B cell (primary cell): ENCODE measurements at regions not wholly inside any gene's neighbourhood (a gene's known extent, or its start where the extent isn't known, plus 50 kb on each side); places are given as distances from the start of the nearest gene placed in this dataset.

Experiments used
- ATAC-seq: fragments of 200-7000 bp; cut with Tn5 transposase; one replicate; pipeline ENCODE4 v1.10.0; 2021; ENCODE audit warnings: low read depth, mild to moderate bottlenecking, moderate number of reproducible peaks, moderate library complexity
- CTCF ChIA-PET: fragments of 350-600 bp; sonication (Branson Sonifier 250); formaldehyde crosslinking; loops from one replicate; lab custom pipeline; 2021; ENCODE audit warnings: antibody characterized with exemption, inconsistent platforms; lab: Charles Lee
- POLR2A ChIA-PET: fragments of 350-600 bp; sonication (Branson Sonifier 250); formaldehyde crosslinking; loops from one replicate; lab custom pipeline; 2021; ENCODE audit warnings: antibody characterized with exemption; lab: Charles Lee
- DNase-seq: peaks from one replicate; pipeline ENCODE4 v3.0.0; 2013
- H2AFZ ChIP-seq: 2 replicates; pipeline ENCODE4 v1.6.1; 2012; ENCODE audit warnings: mild to moderate bottlenecking, low read depth, low read length; ENCODE audit not compliant: insufficient read depth, poor library complexity, severe bottlenecking
- H3K27ac ChIP-seq, 2 donors: 1 replicate in 1 of 2; 2 replicates in 1 of 2; pipeline ENCODE4 v1.5.1; 2012 to 2013; ENCODE audit warnings: low read length in 2 of 2, mild to moderate bottlenecking in 2 of 2, moderate library complexity in 1 of 2
- H3K27me3 ChIP-seq, 4 experiments: fragments of 200-600 bp in 1 of 4; sonication (generic) in 1 of 4; replicated peaks in 1 of 4; 1 replicate in 2 of 4; 2 replicates in 2 of 4; pipeline versions ENCODE4 v1.6.1 to v1.7.0; 2013 to 2016; ENCODE audit warnings: low read length in 3 of 4, mild to moderate bottlenecking in 2 of 4, mixed read lengths in 1 of 4, moderate library complexity in 1 of 4; ENCODE audit not compliant: insufficient read depth in 4 of 4, control insufficient read depth in 3 of 4; ENCODE audit errors: control extremely low read depth in 1 of 4
- H3K36me3 ChIP-seq, 2 experiments: replicated peaks in 1 of 2; 1 replicate in 1 of 2; 2 replicates in 1 of 2; pipeline versions ENCODE4 v1.6.1 to v1.7.1; 2013; ENCODE audit warnings: low read length in 1 of 2; ENCODE audit not compliant: insufficient read depth in 2 of 2, control insufficient read depth in 1 of 2; ENCODE audit errors: control extremely low read depth in 1 of 2, extremely low read depth in 1 of 2
- H3K4me1 ChIP-seq, 2 donors: fragments of 200-600 bp in 1 of 2; sonication (generic) in 1 of 2; 1 replicate in 1 of 2; 2 replicates in 1 of 2; pipeline versions ENCODE4 v1.5.1 to v1.6.1; 2013 to 2017; ENCODE audit warnings: low read length in 2 of 2; ENCODE audit not compliant: control insufficient read depth in 2 of 2, insufficient read depth in 2 of 2
- H3K4me2 ChIP-seq: replicated peaks from 2 replicates; pipeline ENCODE3; 2012; ENCODE audit warnings: mild to moderate bottlenecking, low read depth, low read length; ENCODE audit not compliant: poor library complexity, severe bottlenecking
- H3K4me3 ChIP-seq, 5 experiments: fragments of 200-600 bp in 1 of 5; sonication (generic) in 1 of 5; 1 replicate in 3 of 5; 2 replicates in 2 of 5; pipeline versions ENCODE4 v1.5.1 to v1.7.0; 2011 to 2016; ENCODE audit warnings: low read length in 4 of 5, mild to moderate bottlenecking in 4 of 5, low read depth in 2 of 5, control low read depth in 1 of 5, moderate library complexity in 1 of 5; ENCODE audit not compliant: insufficient read depth in 1 of 5; ENCODE audit errors: control extremely low read depth in 1 of 5, extremely low read depth in 1 of 5
- H3K79me2 ChIP-seq: fragments of 200-600 bp; sonication (generic); one replicate; pipeline ENCODE4 v1.6.0; 2016; ENCODE audit warnings: low read length; ENCODE audit not compliant: control insufficient read depth, insufficient read depth
- H3K9ac ChIP-seq: fragments of 200-600 bp; sonication (generic); 2 replicates; pipeline ENCODE4 v1.6.1; 2017; ENCODE audit warnings: mild to moderate bottlenecking, low read length, moderate library complexity
- H3K9me3 ChIP-seq, 3 donors: one replicate each; pipeline versions ENCODE4 v1.6.1 to v1.7.1; 2013; ENCODE audit warnings: low read length in 2 of 3; ENCODE audit not compliant: control insufficient read depth in 2 of 3, insufficient read depth in 1 of 3; ENCODE audit errors: control extremely low read depth in 1 of 3
- H4K20me1 ChIP-seq: 2 replicates; pipeline ENCODE4 v1.6.0; 2012; ENCODE audit warnings: mild to moderate bottlenecking, low read length; ENCODE audit not compliant: insufficient read depth, control insufficient read depth, poor library complexity, severe bottlenecking
- H3K27ac Mint-ChIP-seq: one replicate; pipeline ENCODE4 v1.8.0; 2021; ENCODE audit warnings: mixed read lengths
- H3K27me3 Mint-ChIP-seq: one replicate; pipeline ENCODE4 v1.8.0; 2021; ENCODE audit warnings: mixed read lengths
- H3K4me1 Mint-ChIP-seq: one replicate; pipeline ENCODE4 v1.8.0; 2021; ENCODE audit warnings: mixed read lengths
- H3K4me3 Mint-ChIP-seq: one replicate; pipeline ENCODE4 v1.8.0; 2021; ENCODE audit warnings: mixed read lengths
- H3K9me3 Mint-ChIP-seq: one replicate; pipeline ENCODE4 v1.8.0; 2022; ENCODE audit warnings: mixed read lengths; ENCODE audit not compliant: insufficient read depth
- CTCF ChIP-seq: fragments of 200-600 bp; IDR thresholded peaks from one replicate; pipeline ENCODE4 v1.8.0; 2022; ENCODE audit warnings: antibody characterized with exemption, mild to moderate bottlenecking
- EZH2 ChIP-seq: IDR thresholded peaks from 2 replicates; pipeline ENCODE4 v1.6.1; 2012; ENCODE audit warnings: borderline replicate concordance, low read depth, mild to moderate bottlenecking, moderate library complexity, low read length; ENCODE audit not compliant: insufficient read depth, poor library complexity, severe bottlenecking
- WGBS: methylation state at CpG from one replicate; pipeline ENCODE4 v1.1.5; 2013; ENCODE audit warnings: missing lambda C conversion rate; ENCODE audit not compliant: insufficient coverage; 5-methylcytosine and 5-hydroxymethylcytosine counted together
- intact Hi-C: fragments of 100-400 bp; cut with micrococcal nuclease; formaldehyde crosslinking; loops from one replicate; pipeline ENCODE4 v1.10.0; 2022

- Mint-ChIP-seq H3K27ac (no peak overlapping the region), H3K4me1 (no peaks in the 10 kb centered on the region), H3K9me3 (no peaks in the 10 kb centered on the region), H3K27me3 (peaks cover 3% of the 10 kb centered on the region), H3K4me3 (no peak overlapping the region)
- no CpG with 5 or more reads among the region's 2 CpGs for WGBS
- DNase-seq (no peak), ATAC-seq (no peak)
- Histone ChIP-seq H3K79me2 (no peaks in the 10 kb centered on the region), H3K9ac (no peak overlapping the region), H3K27me3 (no peaks in the 10 kb centered on the region), H3K9me3 (no peaks in the 10 kb centered on the region), H4K20me1 (no peaks in the 10 kb centered on the region), H3K27ac (no peak overlapping the region), H3K36me3 (no peaks in the 10 kb centered on the region), H3K4me1 (no peaks in the 10 kb centered on the region), H3K4me3 (no peak overlapping the region), H2AFZ (no peak overlapping the region), H3K4me2 (no peak overlapping the region)
- POLR2A ChIA-PET = no interaction called here
- CTCF ChIA-PET = no interaction called here
- intact Hi-C loops = no loop called here
- no peak for TF ChIP-seq CTCF
- no peak for TF ChIP-seq EZH2
Observed at GRCh38 chr5:74169701-74170100, 470.8 kb downstream of the ENC1 start.

- DNase-seq = no peak
- Mint-ChIP-seq H3K27me3 (peaks cover 3% of the 10 kb centered on the region), H3K4me1 (no peaks in the 10 kb centered on the region), H3K4me3 (no peak overlapping the region), H3K9me3 (no peaks in the 10 kb centered on the region), H3K27ac (no peak overlapping the region)
- Histone ChIP-seq H3K27ac (no peak overlapping the region), H3K9ac (no peak overlapping the region), H3K4me3 (no peak overlapping the region), H2AFZ (no peak overlapping the region), H3K9me3 (no peaks in the 10 kb centered on the region), H3K4me2 (no peak overlapping the region), H3K36me3 (no peaks in the 10 kb centered on the region), H3K79me2 (no peaks in the 10 kb centered on the region), H3K27me3 (no peaks in the 10 kb centered on the region), H3K4me1 (no peaks in the 10 kb centered on the region), H4K20me1 (no peaks in the 10 kb centered on the region)
- ATAC-seq = no peak
- ChIA-PET POLR2A (no interaction called here), CTCF (no interaction called here)
- intact Hi-C loops = no loop called here
- TF ChIP-seq EZH2 (no peak), CTCF (no peak)
- 89% methylated on average over 3 of the region's 4 CpGs for WGBS
Observed at GRCh38 chr5:74167930-74168315, 472.6 kb downstream of the ENC1 start.
